ENCODE measurements at regions not wholly inside any gene's neighbourhood (a gene's known extent, or its start where the extent isn't known, plus 50 kb on each side); places are given as distances from the start of the nearest gene placed in this dataset.
"Not testable (repeated sequence)": the region's sequence is repeated elsewhere in the genome, so short reads cannot be mapped to it uniquely, and the experiment has no call there.

DNA sequence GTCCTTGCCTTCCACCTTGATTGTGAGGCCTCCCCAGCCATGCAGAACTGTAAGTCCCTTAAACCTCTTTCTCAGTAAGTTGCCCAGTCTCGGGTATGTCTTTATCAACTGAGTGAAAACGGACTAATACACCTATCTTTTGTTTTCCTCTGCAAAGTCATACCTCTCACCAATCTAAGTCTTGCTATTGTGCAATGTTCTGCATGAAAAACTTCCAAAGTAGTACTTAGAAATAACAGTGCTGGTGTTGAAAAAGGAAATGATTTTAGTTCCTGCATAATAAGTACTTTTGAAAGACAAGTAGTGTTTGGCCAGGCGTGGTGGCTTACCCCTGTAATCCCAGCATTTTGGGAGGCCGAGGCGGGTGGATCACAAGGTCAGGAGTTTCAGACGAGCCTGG, 573.5 kb downstream of the ANKRD50 start:
- no peak for DNase-seq

GRCh38 chr4:124143632-124144031, 568.9 kb downstream of the ANKRD50 start:
- DNase-seq: no peak

GRCh38 chr4:124144238-124144654, 568.3 kb downstream of the ANKRD50 start:
- DNase-seq: no peak

- DNase-seq: no peak
These were observed 566.5 kb downstream of the ANKRD50 start for GRCh38 chr4:124146068-124146467.

DNA sequence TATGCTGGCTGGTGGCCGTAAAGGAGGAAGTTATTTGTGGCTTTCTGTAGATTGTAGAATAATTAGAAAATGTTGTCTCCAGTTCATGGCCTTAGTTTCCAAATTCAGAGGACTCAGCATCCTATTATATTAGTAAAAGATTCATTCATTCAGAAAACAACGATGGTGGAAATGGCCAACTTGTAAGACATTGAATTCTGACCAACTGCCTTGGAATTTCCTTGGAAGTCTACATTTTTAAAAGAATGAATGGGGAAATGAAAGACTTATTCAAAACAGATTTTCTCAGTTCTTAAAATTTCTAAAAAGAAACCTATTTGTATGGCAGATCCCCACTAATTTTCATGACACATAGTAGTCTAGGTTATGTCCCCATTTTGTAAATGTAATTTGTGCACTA, 561.5 kb downstream of the ANKRD50 start:
- no peak for DNase-seq

GRCh38 chr4:124152132-124152531, 560.4 kb downstream of the ANKRD50 start:
- no peak for DNase-seq

GRCh38 chr4:124155239-124155638, 557.3 kb downstream of the ANKRD50 start:
- no peak for DNase-seq

- no peak for DNase-seq
These were observed 555.0 kb downstream of the ANKRD50 start for GRCh38 chr4:124157396-124158083.

- no peak for DNase-seq
These were observed 549.1 kb downstream of the ANKRD50 start for GRCh38 chr4:124163401-124163800.

DNA sequence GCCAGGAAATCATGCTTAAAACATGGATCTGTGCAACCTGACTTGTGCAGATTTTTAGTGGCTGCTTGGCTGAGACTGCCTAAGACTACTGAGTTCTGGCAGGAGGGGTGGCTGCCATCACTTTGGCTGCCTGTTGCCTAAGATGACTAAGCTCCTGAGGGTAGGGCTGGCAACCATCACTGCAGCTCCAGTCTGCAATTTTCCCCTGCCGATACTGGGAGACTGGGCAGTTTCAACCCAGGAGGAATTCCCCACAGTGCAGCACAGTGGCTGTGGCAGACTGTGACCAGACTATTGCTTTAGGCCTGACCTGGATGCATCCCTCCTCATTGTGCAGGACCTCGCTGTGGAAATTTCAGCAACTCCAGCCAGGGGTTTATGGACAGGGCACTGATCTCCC, 544.9 kb downstream of the ANKRD50 start:
- DNase-seq: no peak

- DNase-seq: not testable (repeated sequence)
These were observed 543.0 kb downstream of the ANKRD50 start for GRCh38 chr4:124169524-124169923.

DNA sequence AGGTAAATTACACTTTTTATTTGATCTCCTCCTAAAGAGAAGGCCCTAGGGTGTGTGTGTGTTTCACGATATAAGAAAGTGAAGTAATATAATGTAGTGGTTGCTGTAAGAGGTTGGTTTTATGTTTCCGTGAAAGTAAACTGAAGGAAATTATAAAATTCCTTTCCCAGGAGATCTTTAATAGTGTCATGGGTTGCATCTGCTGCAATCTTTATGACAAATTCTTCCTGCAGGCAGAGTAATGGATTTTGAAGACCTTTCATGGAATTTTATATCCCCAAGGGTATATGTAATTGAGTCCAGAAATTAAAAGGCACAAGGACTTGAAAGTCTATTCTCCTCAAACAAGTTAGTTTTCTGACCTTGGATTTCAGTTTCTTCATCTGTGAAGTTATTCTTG, 538.6 kb downstream of the ANKRD50 start:
- no peak for DNase-seq

- DNase-seq: no peak
These were observed 534.7 kb downstream of the ANKRD50 start for GRCh38 chr4:124177647-124178425.

- DNase-seq: no peak
These were observed 534.0 kb downstream of the ANKRD50 start for GRCh38 chr4:124178449-124179021.

DNA sequence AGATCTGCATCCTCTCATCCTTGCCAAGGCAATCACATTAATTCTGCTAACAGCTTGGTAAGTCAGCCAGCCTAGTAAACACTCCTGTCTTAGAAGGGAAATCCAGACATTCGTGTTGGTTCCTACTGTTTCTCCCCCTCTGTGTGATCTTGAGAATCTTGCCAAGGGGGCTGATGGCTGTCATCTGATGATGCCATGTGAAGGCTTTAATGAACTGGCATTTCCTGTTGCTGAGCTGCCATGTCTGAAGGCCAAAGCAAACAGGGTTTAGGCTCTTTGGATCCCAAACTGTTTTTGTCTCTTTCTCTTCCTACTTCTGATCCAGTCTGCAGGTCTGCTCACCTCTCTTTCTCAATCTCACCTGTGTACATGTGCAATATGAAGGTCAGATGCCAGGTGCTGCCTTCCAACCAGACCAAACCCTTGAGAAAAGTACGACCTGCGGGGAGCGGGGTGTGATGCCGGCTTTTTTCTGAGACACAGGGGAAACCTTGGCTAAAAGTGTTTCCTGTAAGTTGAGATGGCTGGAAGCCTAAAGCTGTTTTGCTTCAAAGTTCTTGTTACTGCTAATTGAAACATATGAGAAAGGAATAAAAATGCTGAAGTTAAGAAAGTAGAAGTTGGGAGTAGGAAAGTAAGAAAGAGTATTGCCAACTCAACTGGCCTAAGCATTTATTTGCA, 532.9 kb downstream of the ANKRD50 start:
- DNase-seq: no peak

DNA sequence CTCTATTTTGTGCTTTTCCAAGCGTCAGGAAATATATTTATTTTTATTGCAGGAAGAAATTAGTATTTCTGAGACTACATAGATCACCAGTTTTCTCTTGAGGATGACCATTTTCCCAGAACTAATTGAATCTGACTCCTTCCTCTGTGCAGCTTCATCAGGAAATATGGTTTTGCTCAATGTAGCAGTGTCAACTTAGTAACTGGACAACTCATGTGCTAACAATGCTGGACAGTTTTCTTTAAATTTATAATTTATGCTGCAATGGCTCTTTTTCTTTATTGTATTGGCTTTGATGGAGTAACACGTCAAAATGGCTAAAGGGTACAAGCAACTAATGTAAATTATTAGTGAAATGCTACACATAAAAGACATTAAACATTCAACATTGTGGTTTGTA, 531.5 kb downstream of the ANKRD50 start:
- DNase-seq: no peak

DNA sequence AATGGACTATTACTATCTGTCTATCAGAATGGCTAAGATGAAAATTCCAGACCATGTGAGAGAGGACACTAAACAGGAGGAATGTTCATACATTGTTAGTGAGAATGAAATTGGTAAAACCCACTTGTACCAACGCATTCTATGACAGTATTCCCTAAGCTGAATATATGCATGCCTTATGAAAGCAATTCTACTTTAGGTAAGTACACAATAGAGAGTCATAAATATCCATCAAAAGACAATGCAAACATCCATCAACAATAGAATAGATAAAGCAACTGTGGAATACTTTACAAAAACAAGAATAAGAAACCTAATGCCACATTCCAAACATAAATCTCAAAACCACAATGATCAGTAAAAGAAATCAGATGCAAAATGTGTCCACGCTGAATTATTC, 529.3 kb downstream of the ANKRD50 start:
- DNase-seq: no peak

DNA sequence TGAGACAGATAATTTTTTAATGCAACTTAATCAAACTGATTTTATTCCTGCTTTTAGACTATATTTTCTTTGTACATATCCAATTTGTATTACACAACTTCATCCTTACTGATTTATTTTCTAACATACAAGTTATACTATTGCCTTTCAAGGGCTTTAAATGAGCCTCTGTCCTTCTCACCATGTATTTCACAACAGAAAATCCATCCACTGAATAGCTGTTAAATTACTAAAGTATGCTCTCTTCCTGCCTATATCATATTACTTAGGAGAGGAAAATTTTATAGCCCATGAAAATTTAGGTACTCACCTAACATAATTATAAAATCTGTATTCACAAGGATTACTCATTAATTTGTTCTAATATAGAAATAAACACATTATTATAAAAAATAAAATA, 528.6 kb downstream of the ANKRD50 start:
- DNase-seq: no peak

- DNase-seq: no peak
These were observed 527.7 kb downstream of the ANKRD50 start for GRCh38 chr4:124184792-124185191.

DNA sequence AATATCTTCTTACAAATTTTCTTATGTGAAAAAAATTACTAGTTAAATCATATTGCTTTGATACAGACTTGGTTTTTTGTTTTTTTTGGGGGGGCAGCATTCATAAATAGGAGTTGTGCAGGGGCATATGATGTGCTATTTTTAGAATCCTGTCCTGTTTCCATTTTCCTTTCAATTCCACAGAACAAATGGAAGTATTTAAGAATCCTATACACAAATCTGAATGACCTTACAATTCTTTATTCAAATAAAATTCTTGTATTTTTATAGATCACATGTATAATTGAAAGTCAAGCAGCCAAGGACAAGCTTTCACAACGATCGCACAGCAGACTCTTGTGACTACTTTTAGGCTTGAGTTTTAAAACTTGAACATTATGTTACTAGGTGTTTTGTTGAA, 523.9 kb downstream of the ANKRD50 start:
- no peak for DNase-seq

DNA sequence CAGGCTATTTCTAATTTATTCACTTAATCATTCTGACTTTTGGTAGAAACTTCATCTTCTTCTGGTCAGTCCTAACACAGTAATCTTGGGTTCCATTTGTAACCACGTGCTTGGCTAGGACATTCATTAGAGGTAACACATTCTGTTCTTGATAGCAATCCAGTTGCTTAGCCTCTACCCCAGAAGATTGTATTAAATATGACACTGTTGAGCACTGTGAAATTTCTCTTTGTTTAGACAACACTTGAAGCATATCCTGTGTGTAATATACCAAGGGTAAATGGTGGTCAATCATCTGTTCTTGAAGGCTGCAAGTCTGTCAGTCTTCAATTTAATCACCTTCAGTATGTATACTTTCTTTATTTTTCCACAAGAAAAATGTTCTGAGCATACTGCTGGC, 523.0 kb downstream of the ANKRD50 start:
- DNase-seq: no peak

- DNase-seq: no peak
These were observed 521.2 kb downstream of the ANKRD50 start for GRCh38 chr4:124191329-124191728.

DNA sequence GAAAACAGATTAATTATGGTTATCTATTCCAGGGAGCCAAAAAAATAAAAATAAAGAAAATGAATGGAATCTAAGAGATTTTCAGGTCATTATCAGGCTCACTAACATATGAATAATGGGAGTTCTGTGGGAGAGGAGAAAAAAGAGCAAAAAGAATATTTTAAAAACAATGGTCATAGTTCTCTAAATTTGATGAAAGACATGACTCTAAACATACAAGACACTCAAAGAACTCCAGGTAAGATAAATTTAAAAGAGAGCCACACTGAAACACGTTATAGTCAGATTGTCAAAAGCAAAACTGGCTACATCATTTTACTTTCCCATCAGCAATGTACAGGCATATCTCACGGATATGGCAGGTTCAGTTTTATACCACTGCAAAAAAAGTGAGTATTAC, 520.0 kb downstream of the ANKRD50 start:
- no peak for DNase-seq

- no peak for DNase-seq
These were observed 513.3 kb downstream of the ANKRD50 start for GRCh38 chr4:124199185-124199584.

Data from CD4-positive, alpha-beta T cell treated with Interleukin-12 subunit alpha and Interleukin-12 subunit beta, for 1 hour (primary cell).